ENCODE measurements at regions not wholly inside any gene's neighbourhood (a gene's known extent, or its start where the extent isn't known, plus 50 kb on each side); places are given as distances from the start of the nearest gene placed in this dataset.

DNA sequence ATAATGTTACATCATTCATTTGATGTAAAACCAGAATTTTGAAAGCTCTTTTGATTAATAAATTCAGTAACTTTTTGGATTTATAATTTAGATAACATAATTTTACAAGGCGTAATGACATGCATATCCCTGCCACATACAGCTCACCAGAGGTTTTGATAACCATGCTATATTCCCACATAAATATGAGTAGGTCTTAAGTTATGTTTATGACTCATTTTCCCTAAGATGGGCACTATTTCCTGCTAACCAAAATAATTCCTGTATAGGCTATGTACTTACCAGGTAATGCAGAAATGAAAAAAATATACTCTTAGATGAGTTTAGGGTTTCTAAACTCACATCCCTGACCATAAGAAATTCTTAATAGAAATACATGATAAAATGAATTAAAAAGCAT lies 93.9 kb upstream of the EDIL3 start:
- TF ChIP-seq ZNF384 (IDR thresholded peaks at IDR 0.05) (no peak), SP1 (IDR thresholded peaks at IDR 0.05) (no peak), FOXA1 (IDR thresholded peaks at IDR 0.05) (no peak), FOXK2 (IDR thresholded peaks at IDR 0.05) (no peak)
